Astrocyte of the cerebellum (primary cell): ENCODE measurements at regions not wholly inside any gene's neighbourhood (a gene's known extent, or its start where the extent isn't known, plus 50 kb on each side); places are given as distances from the start of the nearest gene placed in this dataset.
"Not testable (repeated sequence)": the region's sequence is repeated elsewhere in the genome, so short reads cannot be mapped to it uniquely, and the experiment has no call there.

Experiments
- DNase-seq: peaks from one replicate; pipeline ENCODE4 v3.0.0-alpha.2; 2011; ENCODE audit warnings: low read depth
- H3K4me3 ChIP-seq: 2 replicates; pipeline ENCODE4 v1.5.1; 2011; ENCODE audit warnings: mild to moderate bottlenecking, low read depth, low read length, moderate library complexity
- in situ Hi-C: cut with HindIII; loops from 2 replicates; pipeline ENCODE4 v1.10.0; 2017; ENCODE audit warnings: low sequenced_read_pairs
- TF ChIP-seq, protein P1 (sequence below): IDR thresholded peaks from 2 replicates; pipeline ENCODE4 v1.5.1; 2012; ENCODE audit warnings: low read length, low read depth, moderate library complexity, mild to moderate bottlenecking; ENCODE audit errors: missing control alignments

GRCh38 chr11:37908219-37908548 lies 1310.1 kb upstream of the RAG2 start:
- DNase-seq = no peak
- no peak overlapping the region for H3K4me3 ChIP-seq
- in situ Hi-C loops = no loop called here
- TF ChIP-seq, protein P1, sequence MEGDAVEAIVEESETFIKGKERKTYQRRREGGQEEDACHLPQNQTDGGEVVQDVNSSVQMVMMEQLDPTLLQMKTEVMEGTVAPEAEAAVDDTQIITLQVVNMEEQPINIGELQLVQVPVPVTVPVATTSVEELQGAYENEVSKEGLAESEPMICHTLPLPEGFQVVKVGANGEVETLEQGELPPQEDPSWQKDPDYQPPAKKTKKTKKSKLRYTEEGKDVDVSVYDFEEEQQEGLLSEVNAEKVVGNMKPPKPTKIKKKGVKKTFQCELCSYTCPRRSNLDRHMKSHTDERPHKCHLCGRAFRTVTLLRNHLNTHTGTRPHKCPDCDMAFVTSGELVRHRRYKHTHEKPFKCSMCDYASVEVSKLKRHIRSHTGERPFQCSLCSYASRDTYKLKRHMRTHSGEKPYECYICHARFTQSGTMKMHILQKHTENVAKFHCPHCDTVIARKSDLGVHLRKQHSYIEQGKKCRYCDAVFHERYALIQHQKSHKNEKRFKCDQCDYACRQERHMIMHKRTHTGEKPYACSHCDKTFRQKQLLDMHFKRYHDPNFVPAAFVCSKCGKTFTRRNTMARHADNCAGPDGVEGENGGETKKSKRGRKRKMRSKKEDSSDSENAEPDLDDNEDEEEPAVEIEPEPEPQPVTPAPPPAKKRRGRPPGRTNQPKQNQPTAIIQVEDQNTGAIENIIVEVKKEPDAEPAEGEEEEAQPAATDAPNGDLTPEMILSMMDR = no peak

- in situ Hi-C loops = no loop called here
- TF ChIP-seq, protein P1 = no peak
- H3K4me3 ChIP-seq = no peak overlapping the region
- no peak for DNase-seq
Measured at GRCh38 chr11:37907436-37908218, 1309.6 kb upstream of the RAG2 start.

GRCh38 chr11:37905707-37906417 lies 1307.8 kb upstream of the RAG2 start:
- no peak for DNase-seq
- no peak overlapping the region for H3K4me3 ChIP-seq
- TF ChIP-seq, protein P1 = no peak
- in situ Hi-C loops = no loop called here

- in situ Hi-C loops = no loop called here
- TF ChIP-seq, protein P1 = no peak
- DNase-seq = no peak
- no peak overlapping the region for H3K4me3 ChIP-seq
Measured at GRCh38 chr11:37896016-37896415, 1298.0 kb upstream of the RAG2 start.

DNA sequence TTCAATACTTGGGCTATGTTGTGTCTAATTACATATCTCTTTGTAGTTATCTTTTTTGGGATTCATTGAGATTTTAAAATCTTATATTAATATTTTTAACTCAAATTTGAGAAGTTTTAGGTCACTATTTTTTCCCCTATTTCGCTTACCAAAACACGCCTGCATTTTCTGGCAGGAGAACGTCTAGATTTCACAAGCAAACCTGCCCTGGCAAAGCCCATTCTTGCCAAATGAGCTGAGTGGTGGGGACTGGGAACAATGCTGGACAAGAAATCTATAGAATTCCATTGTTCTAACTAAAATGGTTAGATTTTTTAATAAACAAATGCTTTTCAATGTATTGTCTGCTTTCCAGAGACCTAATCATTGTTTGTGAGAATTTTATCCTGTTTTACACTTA lies 1283.7 kb upstream of the RAG2 start:
- H3K4me3 ChIP-seq = no peak overlapping the region
- TF ChIP-seq, protein P1 = no peak
- in situ Hi-C loops = no loop called here
- no peak for DNase-seq

- no peak overlapping the region for H3K4me3 ChIP-seq
- TF ChIP-seq, protein P1 = no peak
- DNase-seq = no peak
- in situ Hi-C loops = no loop called here
Measured at GRCh38 chr11:37861671-37862070, 1263.6 kb upstream of the RAG2 start.

GRCh38 chr11:37858806-37859537 lies 1260.9 kb upstream of the RAG2 start:
- H3K4me3 ChIP-seq, in situ Hi-C loops, DNase-seq: not testable (repeated sequence)
